ENCODE measurements at regions not wholly inside any gene's neighbourhood (a gene's known extent, or its start where the extent isn't known, plus 50 kb on each side); places are given as distances from the start of the nearest gene placed in this dataset.

GRCh38 chr5:145044970-145045369 lies 790.2 kb downstream of the PRELID2 start:
- ATAC-seq: no peak
- TF ChIP-seq POU6F1 (CRISPR knock-in tag; IDR thresholded peaks at IDR 0.05; ENCODE audit: borderline replicate concordance, low read depth) (no peak), OSR1 (CRISPR knock-in tag; IDR thresholded peaks at IDR 0.05) (no peak), ZNF70 (CRISPR knock-in tag; IDR thresholded peaks at IDR 0.05) (no peak), CSDC2 (CRISPR knock-in tag; IDR thresholded peaks at IDR 0.05) (no peak), ZNF565 (CRISPR knock-in tag; conservative IDR thresholded peaks at IDR 0.05; ENCODE audit: low read depth) (no peak), ISL1 (CRISPR knock-in tag; IDR thresholded peaks at IDR 0.05) (no peak), TCF4 (CRISPR knock-in tag; IDR thresholded peaks at IDR 0.05; ENCODE audit: borderline replicate concordance) (no peak), TOX (CRISPR knock-in tag; IDR thresholded peaks at IDR 0.05; ENCODE audit: borderline replicate concordance) (no peak), CREB5 (CRISPR knock-in tag; IDR thresholded peaks at IDR 0.05; ENCODE audit: low read depth) (no peak), SNAI2 (CRISPR knock-in tag; IDR thresholded peaks at IDR 0.05) (no peak), ZC3H10 (CRISPR knock-in tag; IDR thresholded peaks at IDR 0.05) (no peak), TSHZ2 (CRISPR knock-in tag; IDR thresholded peaks at IDR 0.05) (no peak), ARNTL (CRISPR knock-in tag; IDR thresholded peaks at IDR 0.05; ENCODE audit: borderline replicate concordance, low read depth) (no peak), ZNF8 (CRISPR knock-in tag; IDR thresholded peaks at IDR 0.05) (no peak), GLIS3 (CRISPR knock-in tag; IDR thresholded peaks at IDR 0.05) (no peak), PPARA (CRISPR knock-in tag; IDR thresholded peaks at IDR 0.05; ENCODE audit: borderline replicate concordance) (no peak), RARB (CRISPR knock-in tag; IDR thresholded peaks at IDR 0.05) (no peak), PATZ1 (CRISPR knock-in tag; IDR thresholded peaks at IDR 0.05; ENCODE audit: borderline replicate concordance) (no peak), ZFP3 (CRISPR knock-in tag; IDR thresholded peaks at IDR 0.05) (no peak)

- no peak for ATAC-seq
- TF ChIP-seq SNAI2 (CRISPR knock-in tag; IDR thresholded peaks at IDR 0.05) (no peak), ZNF565 (CRISPR knock-in tag; conservative IDR thresholded peaks at IDR 0.05; ENCODE audit: low read depth) (no peak), ZFP3 (CRISPR knock-in tag; IDR thresholded peaks at IDR 0.05) (no peak), RARB (CRISPR knock-in tag; IDR thresholded peaks at IDR 0.05) (no peak), ESRRG (CRISPR knock-in tag; IDR thresholded peaks at IDR 0.05) (no peak), TSHZ2 (CRISPR knock-in tag; IDR thresholded peaks at IDR 0.05) (no peak), PATZ1 (CRISPR knock-in tag; IDR thresholded peaks at IDR 0.05; ENCODE audit: borderline replicate concordance) (no peak), CREB5 (CRISPR knock-in tag; IDR thresholded peaks at IDR 0.05; ENCODE audit: low read depth) (no peak), ZFP30 (CRISPR knock-in tag; IDR thresholded peaks at IDR 0.05) (no peak), ZNF8 (CRISPR knock-in tag; IDR thresholded peaks at IDR 0.05) (no peak), ISL1 (CRISPR knock-in tag; IDR thresholded peaks at IDR 0.05) (no peak), ZC3H10 (CRISPR knock-in tag; IDR thresholded peaks at IDR 0.05) (no peak), TCF4 (CRISPR knock-in tag; IDR thresholded peaks at IDR 0.05; ENCODE audit: borderline replicate concordance) (no peak), ARNTL (CRISPR knock-in tag; IDR thresholded peaks at IDR 0.05; ENCODE audit: borderline replicate concordance, low read depth) (no peak), BACH2 (CRISPR knock-in tag; IDR thresholded peaks at IDR 0.05; ENCODE audit: borderline replicate concordance) (no peak), PPARA (CRISPR knock-in tag; IDR thresholded peaks at IDR 0.05; ENCODE audit: borderline replicate concordance) (no peak)
These were observed 806.5 kb downstream of the PRELID2 start for GRCh38 chr5:145028626-145029025.
